ENCODE measurements at regions not wholly inside any gene's neighbourhood (a gene's known extent, or its start where the extent isn't known, plus 50 kb on each side); places are given as distances from the start of the nearest gene placed in this dataset.

- no peaks in the 10 kb centered on the region for H3K4me1 ChIP-seq (ENCODE audit: control insufficient read depth, insufficient read depth, low read length)
- H3K9ac ChIP-seq (ENCODE audit: control insufficient read depth, insufficient read depth, low read length): no peak overlapping the region
- no peak for TF ChIP-seq REST (IDR thresholded peaks at IDR 0.05; ENCODE audit: low read depth, low read length)
- no peak for TF ChIP-seq ZBED1 (IDR thresholded peaks at IDR 0.05; ENCODE audit: borderline replicate concordance)
- no peak for TF ChIP-seq PBX3 (IDR thresholded peaks at IDR 0.05; ENCODE audit: insufficient replicate concordance, low read depth, low read length)
- no peak for TF ChIP-seq ZBTB33 (IDR thresholded peaks at IDR 0.05)
- TF ChIP-seq ETV6 (conservative IDR thresholded peaks at IDR 0.05 in 1 of 2, IDR thresholded peaks at IDR 0.05 in 1 of 2; ENCODE audit: borderline replicate concordance in 1 of 2, low read depth in 1 of 2): no peak
- TF ChIP-seq KLF5 (IDR thresholded peaks at IDR 0.05; ENCODE audit: partially characterized antibody): no peak
- TF ChIP-seq CHD4 (IDR thresholded peaks at IDR 0.05): no peak
- no peak for TF ChIP-seq GATAD2B (conservative IDR thresholded peaks at IDR 0.05; ENCODE audit: low read depth)
- no peak for TF ChIP-seq TCF3 (IDR thresholded peaks at IDR 0.05; ENCODE audit: borderline replicate concordance, insufficient read depth, low read depth, low read length)
- TF ChIP-seq SMARCA5 (IDR thresholded peaks at IDR 0.05): no peak
- TF ChIP-seq MAX (IDR thresholded peaks at IDR 0.05; ENCODE audit: low read depth, low read length): no peak
- TF ChIP-seq RFX5 (IDR thresholded peaks at IDR 0.05; ENCODE audit: low read depth, low read length): no peak
- no peak for TF ChIP-seq ESRRA (IDR thresholded peaks at IDR 0.05; ENCODE audit: low read length)
- H3K79me2 ChIP-seq (ENCODE audit: control insufficient read depth, insufficient read depth, low read length): no peaks in the 10 kb centered on the region
- ATAC-seq (no peak), FAIRE-seq (no peak), DNase-seq (ENCODE audit: low read depth, low spot score) (no peak)
- 0% methylated on average over 1 of the region's 1 CpG for WGBS (ENCODE audit: insufficient coverage, insufficient replicate concordance, low lambda C conversion rate, missing lambda C conversion rate)
- H4K20me1 ChIP-seq (ENCODE audit: control insufficient read depth, insufficient read depth): no peaks in the 10 kb centered on the region
- H3K4me3 ChIP-seq: no peak overlapping the region
- no peaks in the 10 kb centered on the region for H3K27me3 ChIP-seq (replicated peaks in 1 of 2; ENCODE audit: control insufficient read depth in 2 of 2, insufficient read depth in 2 of 2, low read length in 1 of 2)
- RAD21 ChIA-PET (ENCODE audit: unreplicated experiment): no interaction called here
- no peak overlapping the region for H2AFZ ChIP-seq (ENCODE audit: control insufficient read depth, low read depth, low read length)
- H3K36me3 ChIP-seq (ENCODE audit: control insufficient read depth in 2 of 2, insufficient read depth in 2 of 2, low read length in 1 of 2): no peaks in the 10 kb centered on the region
- no TSS peak for BruUV-seq (replicated peaks)
- intact Hi-C loops (cut with micrococcal nuclease; ENCODE audit: unreplicated experiment): no loop called here
- POLR2A ChIA-PET: no interaction called here
- CTCF ChIA-PET: no interaction called here
- no peaks in the 10 kb centered on the region for H3K9me3 ChIP-seq (replicated peaks; ENCODE audit: control insufficient read depth, insufficient read depth, low read length)
- H3K27ac ChIP-seq (ENCODE audit: control insufficient read depth, insufficient read depth): no peak overlapping the region
- no peak overlapping the region for H3K4me2 ChIP-seq (ENCODE audit: control insufficient read depth, insufficient read depth)
- SMC1A ChIA-PET (ENCODE audit: uncharacterized antibody, unreplicated experiment): no interaction called here
- in situ Hi-C loops (cut with MboI): no loop called here
These were observed 156.6 kb downstream of the TXNL1 start for GRCh38 chr18:56481751-56482150.
